IMR-90 (cell line): ENCODE measurements at regions not wholly inside any gene's neighbourhood (a gene's known extent, or its start where the extent isn't known, plus 50 kb on each side); places are given as distances from the start of the nearest gene placed in this dataset. TPM values are rescaled to one million over a fixed set of nuclear protein-coding genes. Genes with fewer than 3 reads are reported as not detected.

Source experiments
- microRNA-seq, 2 experiments: library from miRNA; stranded (forward) in 1 of 2; unstranded in 1 of 2; fragments of 10-50 nt in 1 of 2; fragments of <30 nt in 1 of 2; gene quantifications in 1 of 2; microRNA quantifications in 1 of 2; one replicate each; pipeline versions ENCODE3 to v1.1.0; 2013 to 2020; ENCODE audit not compliant: insufficient read depth in 1 of 2, insufficient read length in 1 of 2, unreplicated experiment in 1 of 2
- small RNA-seq, 5 experiments: library from RNA; depleted of rRNA; stranded (forward); fragments of <200 nt; gene quantifications; one replicate each; pipeline ENCODE3, GENCODE V24; 2012

Small RNA genes lying in the stretch of these regions (microRNA-seq; reads per million reads assigned to microRNA genes)
- gene COX6CP6 (ENCODE audit: insufficient read depth, insufficient read length), result not detected
- not detected for gene RNU6-281P (ENCODE audit: insufficient read depth, insufficient read length)

Small RNA genes lying in the stretch of these regions (small RNA-seq; reads per million reads assigned to genes)
- gene COX6CP6 (0 reads per million in 5 experiments), gene RNU6-281P (0 reads per million in 5 experiments)
